A549 (cell line): ENCODE measurements at regions not wholly inside any gene's neighbourhood (a gene's known extent, or its start where the extent isn't known, plus 50 kb on each side); places are given as distances from the start of the nearest gene placed in this dataset.

ENCODE experiments used
- ATAC-seq, 2 experiments: fragments of 200-7000 bp in 1 of 2; fragments of >200 bp in 1 of 2; cut with Nextera tagmentation in 1 of 2; cut with Tn5 transposase in 1 of 2; 3 replicates each; pipeline versions ENCODE4 v1.8.0 to v1.9.1; 2018 to 2020; ENCODE audit warnings: mild to moderate bottlenecking in 1 of 2, moderate library complexity in 1 of 2
- CTCF ChIA-PET: fragments of 300-600 bp; sonication (Branson Sonifier 250); formaldehyde crosslinking; extraction: SDS; loops from one replicate; lab custom pipeline; 2021; ENCODE audit warnings: antibody characterized with exemption, inconsistent platforms; lab: Yijun Ruan, JAX
- POLR2A ChIA-PET: fragments of 350-600 bp; formaldehyde crosslinking; extraction: SDS; loops from one replicate; lab custom pipeline; 2021; ENCODE audit warnings: antibody characterized with exemption, inconsistent platforms; lab: Yijun Ruan, JAX
- DNase-seq, 2 experiments: peaks; one replicate each; pipeline versions ENCODE4 v3.0.0 to v3.0.0-alpha.2; 2011 to 2016; ENCODE audit warnings: low read depth in 1 of 2, low spot score in 1 of 2
- FAIRE-seq: peaks from 2 replicates; lab custom pipeline; 2011; peaks lifted over from hg19 to GRCh38; lab: Jason Lieb, UNC
- H3K27ac ChIP-seq, 2 experiments: fragments of >200 bp; sonication (Bioruptor Twin); formaldehyde crosslinking; 3 replicates each; pipeline ENCODE4 v1.5.1; 2016 to 2017
- H3K4me1 ChIP-seq: fragments of >200 bp; sonication (Bioruptor Twin); formaldehyde crosslinking; 3 replicates; pipeline ENCODE4 v1.6.1; 2016
- H3K4me2 ChIP-seq: fragments of >200 bp; sonication (Bioruptor Twin); formaldehyde crosslinking; 3 replicates; pipeline ENCODE4 v1.6.1; 2016
- H3K4me3 ChIP-seq: fragments of >200 bp; sonication (Bioruptor Twin); formaldehyde crosslinking; 3 replicates; pipeline ENCODE4 v1.5.1; 2016
- H3K9me3 ChIP-seq: fragments of >200 bp; sonication (Bioruptor Twin); formaldehyde crosslinking; 3 replicates; pipeline ENCODE4 v1.6.1; 2016
- CHD4 ChIP-seq: fragments of 200-600 bp; sonication (generic); IDR thresholded peaks from 2 replicates; pipeline ENCODE4 v1.6.1; 2016; ENCODE audit warnings: antibody characterized with exemption, mild to moderate bottlenecking, borderline replicate concordance
- FOSL2 ChIP-seq, 2 experiments: fragments of 450-650 bp in 1 of 2; fragments of >200 bp in 1 of 2; sonication (Bioruptor Twin) in 1 of 2; formaldehyde crosslinking; IDR thresholded peaks; 2 replicates each; pipeline versions ENCODE4 v1.5.0 to v1.6.1; 2016 to 2020; ENCODE audit warnings: mild to moderate bottlenecking in 1 of 2, moderate library complexity in 1 of 2
- FOXS1 ChIP-seq: fragments of 250-450 bp; sonication (Bioruptor Pico); IDR thresholded peaks from 2 replicates; pipeline ENCODE4 v1.5.0; 2020; ENCODE audit warnings: mild to moderate bottlenecking, moderate library complexity
- KDM5A ChIP-seq: fragments of 200-600 bp; sonication (generic); IDR thresholded peaks from 2 replicates; pipeline ENCODE4 v1.6.1; 2016; ENCODE audit warnings: antibody characterized with exemption, mild to moderate bottlenecking
- MAZ ChIP-seq: fragments of 150-350 bp; IDR thresholded peaks from 2 replicates; pipeline ENCODE4 v1.6.1; 2014; ENCODE audit warnings: antibody characterized with exemption, low read depth, low read length, borderline replicate concordance
- NPAS2 ChIP-seq: fragments of 250-450 bp; sonication (Bioruptor Pico); IDR thresholded peaks from 2 replicates; pipeline ENCODE4 v1.8.0; 2022; ENCODE audit warnings: mild to moderate bottlenecking, moderate library complexity, borderline replicate concordance
- RAD21 ChIP-seq, 2 experiments: fragments of >200 bp in 1 of 2; sonication (Bioruptor Twin) in 1 of 2; formaldehyde crosslinking in 1 of 2; IDR thresholded peaks in 1 of 2; conservative IDR thresholded peaks in 1 of 2; 2 replicates in 1 of 2; 3 replicates in 1 of 2; pipeline ENCODE4 v1.6.1; 2012 to 2018; ENCODE audit warnings: inconsistent platforms in 1 of 2
- RARB ChIP-seq: fragments of 250-450 bp; sonication (Bioruptor Pico); IDR thresholded peaks from 2 replicates; pipeline ENCODE4 v1.8.0; 2021; ENCODE audit warnings: mild to moderate bottlenecking, moderate library complexity
- RCOR1 ChIP-seq: fragments of 150-350 bp; IDR thresholded peaks from 2 replicates; pipeline ENCODE4 v1.6.1; 2014; ENCODE audit warnings: antibody characterized with exemption, low read length, low read depth
- RFX5 ChIP-seq: fragments of 450-650 bp; IDR thresholded peaks from 2 replicates; pipeline ENCODE4 v1.7.1; 2014; ENCODE audit warnings: antibody characterized with exemption, mild to moderate bottlenecking, moderate library complexity
- ZC3H11A ChIP-seq: fragments of 450-650 bp; IDR thresholded peaks from 2 replicates; pipeline ENCODE4 v1.6.1; 2014; ENCODE audit warnings: antibody characterized with exemption, mild to moderate bottlenecking
- ZNF302 ChIP-seq: fragments of 250-450 bp; sonication (Bioruptor Pico); IDR thresholded peaks from 2 replicates; pipeline ENCODE4 v1.9.0; 2021; ENCODE audit warnings: inconsistent platforms, mild to moderate bottlenecking, moderate library complexity
- ZSCAN20 ChIP-seq: fragments of 250-450 bp; sonication (Bioruptor Pico); IDR thresholded peaks from 2 replicates; pipeline ENCODE4 v1.8.0; 2022; ENCODE audit warnings: mild to moderate bottlenecking, moderate library complexity
- WGBS: methylation state at CpG from one replicate; pipeline ENCODE4 v1.1.6; 2017; ENCODE audit errors: missing lambda C conversion rate; 5-methylcytosine and 5-hydroxymethylcytosine counted together
- TF ChIP-seq, protein P1 (sequence below): IDR thresholded peaks from 2 replicates; pipeline ENCODE4 v1.6.1; 2012; ENCODE audit warnings: low read depth, borderline replicate concordance
- TF ChIP-seq, protein P2 (sequence below): IDR thresholded peaks from 2 replicates; pipeline ENCODE4 v1.6.1; 2012
- TF ChIP-seq, protein P3 (sequence below): fragments of 450-650 bp; IDR thresholded peaks from 2 replicates; pipeline ENCODE4 v1.6.1; 2014; ENCODE audit warnings: antibody characterized with exemption

DNA sequence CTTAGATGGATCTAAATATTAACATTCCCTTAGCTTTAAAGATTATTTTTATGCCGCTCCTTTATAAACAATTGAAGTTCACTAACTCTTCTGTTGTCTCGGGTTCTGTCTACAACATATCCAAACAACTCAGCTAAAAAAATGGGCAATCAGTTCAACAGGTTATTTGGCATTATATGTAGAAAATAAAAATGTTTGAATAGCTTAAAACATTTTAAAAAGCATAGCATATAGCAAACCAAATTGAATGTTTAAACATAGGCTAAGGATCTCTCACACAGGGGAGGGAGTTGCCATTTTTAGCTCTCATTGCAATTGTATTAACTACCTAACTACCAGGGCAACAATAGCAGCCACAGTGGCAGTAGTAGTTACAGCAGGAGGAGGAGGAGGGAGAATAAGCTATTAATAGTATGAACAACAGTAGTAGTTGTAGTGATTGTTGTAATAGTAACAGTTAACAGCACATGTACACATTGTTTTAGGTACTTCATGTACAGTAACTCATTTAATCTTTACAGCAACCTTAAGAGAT is 404.2 kb downstream of the KCNRG start:
- no peak for ATAC-seq
- 76% methylated on average over 2 of the region's 2 CpGs for WGBS

DNA sequence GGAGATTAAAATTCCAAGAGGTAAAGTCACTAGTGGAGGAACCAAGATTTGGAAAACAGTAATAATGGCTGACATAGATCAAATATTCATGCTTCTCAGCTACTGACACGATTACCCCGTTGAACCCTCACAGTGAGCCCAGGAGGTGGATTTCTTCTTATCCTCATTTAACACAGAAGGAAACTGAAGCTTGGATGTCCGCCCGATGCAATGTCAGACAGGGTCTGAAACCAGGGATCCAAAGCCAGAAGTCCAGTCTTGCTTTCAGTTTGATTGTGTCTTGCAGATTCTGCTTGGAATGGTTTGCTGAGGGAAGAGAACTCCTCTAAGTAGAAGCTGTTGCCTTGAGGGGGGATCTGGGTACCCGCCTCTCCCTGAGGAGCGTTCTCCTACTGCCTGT is 404.7 kb downstream of the KCNRG start:
- Histone ChIP-seq H3K4me1 (peaks cover 16% of the 10 kb centered on the region), H3K27ac (no peak overlapping the region), H3K4me3 (no peak overlapping the region), H3K4me2 (no peak overlapping the region), H3K9me3 (no peaks in the 10 kb centered on the region)
- ChIA-PET POLR2A (no interaction called here), CTCF (interaction anchor here (1.5 kb wide), 1 partner anchor 12 kb away, joined by 4 read pairs; no protein-coding TSS in a partner anchor)
- TF ChIP-seq, protein P1, sequence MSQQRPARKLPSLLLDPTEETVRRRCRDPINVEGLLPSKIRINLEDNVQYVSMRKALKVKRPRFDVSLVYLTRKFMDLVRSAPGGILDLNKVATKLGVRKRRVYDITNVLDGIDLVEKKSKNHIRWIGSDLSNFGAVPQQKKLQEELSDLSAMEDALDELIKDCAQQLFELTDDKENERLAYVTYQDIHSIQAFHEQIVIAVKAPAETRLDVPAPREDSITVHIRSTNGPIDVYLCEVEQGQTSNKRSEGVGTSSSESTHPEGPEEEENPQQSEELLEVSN, result no peak
- TF ChIP-seq, protein P2, sequence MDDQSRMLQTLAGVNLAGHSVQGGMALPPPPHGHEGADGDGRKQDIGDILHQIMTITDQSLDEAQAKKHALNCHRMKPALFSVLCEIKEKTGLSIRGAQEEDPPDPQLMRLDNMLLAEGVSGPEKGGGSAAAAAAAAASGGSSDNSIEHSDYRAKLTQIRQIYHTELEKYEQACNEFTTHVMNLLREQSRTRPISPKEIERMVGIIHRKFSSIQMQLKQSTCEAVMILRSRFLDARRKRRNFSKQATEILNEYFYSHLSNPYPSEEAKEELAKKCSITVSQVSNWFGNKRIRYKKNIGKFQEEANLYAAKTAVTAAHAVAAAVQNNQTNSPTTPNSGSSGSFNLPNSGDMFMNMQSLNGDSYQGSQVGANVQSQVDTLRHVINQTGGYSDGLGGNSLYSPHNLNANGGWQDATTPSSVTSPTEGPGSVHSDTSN, result no peak
- TF ChIP-seq, protein P3, sequence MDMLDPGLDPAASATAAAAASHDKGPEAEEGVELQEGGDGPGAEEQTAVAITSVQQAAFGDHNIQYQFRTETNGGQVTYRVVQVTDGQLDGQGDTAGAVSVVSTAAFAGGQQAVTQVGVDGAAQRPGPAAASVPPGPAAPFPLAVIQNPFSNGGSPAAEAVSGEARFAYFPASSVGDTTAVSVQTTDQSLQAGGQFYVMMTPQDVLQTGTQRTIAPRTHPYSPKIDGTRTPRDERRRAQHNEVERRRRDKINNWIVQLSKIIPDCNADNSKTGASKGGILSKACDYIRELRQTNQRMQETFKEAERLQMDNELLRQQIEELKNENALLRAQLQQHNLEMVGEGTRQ, result no peak
- TF ChIP-seq FOSL2 (IDR thresholded peaks at IDR 0.05) (no peak), FOSL2 (CRISPR knock-in tag; IDR thresholded peaks at IDR 0.05) (no peak), KDM5A (no peak), RARB (CRISPR knock-in tag) (no peak), MAZ (no peak), FOXS1 (CRISPR knock-in tag) (no peak), RAD21 (conservative IDR thresholded peaks at IDR 0.05 in 1 of 2, IDR thresholded peaks at IDR 0.05 in 1 of 2) (no peak), ZSCAN20 (CRISPR knock-in tag) (no peak)
- no peak for DNase-seq
- no peak for FAIRE-seq
- 91% methylated on average over 6 of the region's 6 CpGs for WGBS
- ATAC-seq, result no peak

More for the DNA sequence above, 404.2 kb downstream of the KCNRG start:
- DNase-seq, result no peak
- Histone ChIP-seq H3K9me3 (no peaks in the 10 kb centered on the region), H3K4me2 (no peak overlapping the region), H3K27ac (no peak overlapping the region), H3K4me1 (peaks cover 16% of the 10 kb centered on the region), H3K4me3 (no peak overlapping the region)
- POLR2A ChIA-PET, result no interaction called here
- CTCF ChIA-PET, result interaction anchor here (1.5 kb wide), 1 partner anchor 12 kb away, joined by 4 read pairs; no protein-coding TSS in a partner anchor
- TF ChIP-seq ZSCAN20 (CRISPR knock-in tag), result no peak
- TF ChIP-seq, protein P1, result no peak
- no peak for TF ChIP-seq ZNF302
- TF ChIP-seq, protein P2, result no peak
- TF ChIP-seq ZC3H11A, result no peak
- TF ChIP-seq RFX5, result no peak
- TF ChIP-seq RARB (CRISPR knock-in tag), result no peak
- TF ChIP-seq RCOR1, result no peak
- no peak for TF ChIP-seq KDM5A
- no peak for TF ChIP-seq NPAS2
- TF ChIP-seq CHD4, result no peak
- FAIRE-seq, result no peak
